ENCODE measurements at regions not wholly inside any gene's neighbourhood (a gene's known extent, or its start where the extent isn't known, plus 50 kb on each side); places are given as distances from the start of the nearest gene placed in this dataset.

GRCh38 chr4:186809070-186809469 is 85.4 kb upstream of the FAT1 start:
- no peak for DNase-seq
- ATAC-seq, result no peak

GRCh38 chr4:186810613-186811150 is 87.0 kb upstream of the FAT1 start:
- no peaks in the 10 kb centered on the region for H3K9me3 ChIP-seq
- no peak for TF ChIP-seq CTCF (IDR thresholded peaks at IDR 0.05)
- peaks cover 2% of the 10 kb centered on the region for H3K4me1 ChIP-seq (ENCODE audit: low read depth)
- no peak overlapping the region for H3K4me3 ChIP-seq
- no peaks in the 10 kb centered on the region for H3K36me3 ChIP-seq (ENCODE audit: low read depth)
- DNase-seq, result no peak
- no peak for ATAC-seq
- intact Hi-C loops (cut with DNase I, micrococcal nuclease), result no loop called here

More at GRCh38 chr4:186809070-186809469, 85.4 kb upstream of the FAT1 start:
- TF ChIP-seq CTCF (IDR thresholded peaks at IDR 0.05), result no peak
- intact Hi-C loops (cut with DNase I, micrococcal nuclease), result no loop called here
- H3K4me1 ChIP-seq (ENCODE audit: low read depth), result peaks cover 8% of the 10 kb centered on the region
- no peak overlapping the region for H3K4me3 ChIP-seq
- H3K9me3 ChIP-seq, result no peaks in the 10 kb centered on the region
- H3K36me3 ChIP-seq (ENCODE audit: low read depth), result no peaks in the 10 kb centered on the region

DNA sequence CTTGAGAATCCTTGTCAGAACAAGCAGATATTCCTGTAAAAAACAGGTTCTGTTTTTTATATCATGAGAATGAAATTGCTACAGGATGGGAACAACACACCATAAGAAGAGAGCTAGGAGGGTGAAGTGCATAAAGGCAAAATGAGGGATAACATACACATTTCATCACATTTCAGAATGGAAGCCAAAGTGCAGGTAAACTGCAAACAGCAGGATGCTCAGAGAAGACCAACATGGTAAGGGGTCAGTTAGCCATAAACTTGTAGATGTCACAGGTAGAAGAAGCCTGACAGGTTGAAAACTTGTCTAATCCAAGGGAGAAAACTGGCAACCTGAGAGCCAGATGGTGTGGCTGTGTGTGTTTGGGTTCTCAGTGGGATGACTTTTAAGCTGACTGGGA is 88.9 kb upstream of the FAT1 start:
- DNase-seq (no peak), ATAC-seq (no peak)
- intact Hi-C loops (cut with DNase I, micrococcal nuclease), result no loop called here
- H3K4me3 ChIP-seq, result no peak overlapping the region
- TF ChIP-seq CTCF (IDR thresholded peaks at IDR 0.05), result no peak
- H3K36me3 ChIP-seq (ENCODE audit: low read depth), result no peaks in the 10 kb centered on the region
- H3K4me1 ChIP-seq (ENCODE audit: low read depth), result no peaks in the 10 kb centered on the region
- no peaks in the 10 kb centered on the region for H3K9me3 ChIP-seq

GRCh38 chr4:186813377-186814068 is 89.9 kb upstream of the FAT1 start:
- no peaks in the 10 kb centered on the region for H3K36me3 ChIP-seq (ENCODE audit: low read depth)
- intact Hi-C loops (cut with DNase I, micrococcal nuclease), result no loop called here
- ATAC-seq (peak; percentile 89), DNase-seq (no peak)
- no peaks in the 10 kb centered on the region for H3K4me1 ChIP-seq (ENCODE audit: low read depth)
- no peak for TF ChIP-seq CTCF (IDR thresholded peaks at IDR 0.05)
- H3K9me3 ChIP-seq, result no peaks in the 10 kb centered on the region
- H3K4me3 ChIP-seq, result no peak overlapping the region

DNA sequence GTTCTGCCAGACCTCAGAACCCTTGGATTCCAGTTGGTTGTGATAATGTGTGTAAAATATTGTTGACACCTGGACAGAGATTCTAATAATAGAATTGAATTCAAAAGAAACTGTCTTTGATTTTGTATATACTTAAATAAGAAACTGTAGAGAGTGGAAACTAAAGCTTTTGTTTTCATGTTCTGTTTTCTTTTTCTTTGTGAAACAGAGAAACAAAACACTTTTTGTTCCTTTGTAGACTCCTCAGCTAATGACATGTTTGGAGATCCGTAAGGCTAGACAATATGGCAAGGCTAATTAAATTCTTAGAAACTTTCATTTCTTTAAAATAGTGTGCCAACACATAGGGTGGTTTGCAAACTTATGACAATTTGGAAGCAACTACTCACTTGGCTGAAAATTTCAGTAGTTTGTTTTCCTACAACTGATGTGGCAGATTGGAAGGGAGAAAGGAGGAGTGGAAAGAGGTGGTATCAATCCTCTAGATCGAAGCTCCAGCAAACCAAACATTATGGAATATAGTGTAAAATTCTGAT is 90.9 kb upstream of the FAT1 start:
- intact Hi-C loops (cut with DNase I, micrococcal nuclease), result no loop called here
- no peak for TF ChIP-seq CTCF (IDR thresholded peaks at IDR 0.05)

More for the DNA sequence above, 90.9 kb upstream of the FAT1 start:
- Histone ChIP-seq H3K9me3 (no peaks in the 10 kb centered on the region), H3K4me3 (no peak overlapping the region), H3K36me3 (ENCODE audit: low read depth) (no peaks in the 10 kb centered on the region), H3K4me1 (ENCODE audit: low read depth) (peaks cover 4% of the 10 kb centered on the region)
- ATAC-seq (no peak), DNase-seq (no peak)
